Omental fat pad (tissue), 3 donors: ENCODE measurements at regions not wholly inside any gene's neighbourhood (a gene's known extent, or its start where the extent isn't known, plus 50 kb on each side); places are given as distances from the start of the nearest gene placed in this dataset.
"Not testable (repeated sequence)": the region's sequence is repeated elsewhere in the genome, so short reads cannot be mapped to it uniquely, and the experiment has no call there.

Experiments
- ATAC-seq: fragments of 150-250 bp; one replicate; pipeline ENCODE4 v1.9.1; 2016; ENCODE audit warnings: mild to moderate bottlenecking, moderate library complexity; ENCODE audit not compliant: low FRiP score
- DNase-seq: peaks from one replicate; pipeline ENCODE4 v3.0.0-alpha.2; 2019; ENCODE audit warnings: low spot score
- TF ChIP-seq, protein P1 (sequence below), 3 donors: fragments of 450-650 bp; IDR thresholded peaks; one replicate each; pipeline ENCODE4 v1.5.1; 2016 to 2017; ENCODE audit warnings: antibody characterized with exemption in 3 of 3, mild to moderate bottlenecking in 3 of 3, moderate library complexity in 2 of 3

DNA sequence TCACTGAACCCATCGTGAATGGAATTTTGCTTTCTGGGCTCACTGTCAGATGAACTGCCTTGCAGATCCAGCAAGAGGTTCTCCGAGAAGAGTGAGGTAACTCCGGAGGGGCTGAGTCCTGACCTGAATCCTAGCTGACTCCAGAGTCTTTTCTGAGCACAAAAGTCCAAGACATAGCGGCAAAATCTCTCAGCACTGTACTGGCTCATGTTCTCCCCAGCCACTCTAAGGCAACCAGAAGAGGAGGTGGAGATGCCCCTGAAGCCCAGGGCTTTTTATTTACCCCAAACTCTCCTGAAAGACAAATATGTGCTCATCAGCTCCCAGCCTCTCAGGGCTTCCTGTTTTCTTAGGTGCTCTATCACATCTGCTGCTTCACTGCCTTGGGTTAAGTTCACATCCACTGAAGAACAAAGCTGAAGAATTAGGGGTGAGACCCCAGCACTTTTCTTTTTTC, 221.8 kb downstream of the MREG start:
- ATAC-seq (no peak), DNase-seq (no peak)
- TF ChIP-seq, protein P1, sequence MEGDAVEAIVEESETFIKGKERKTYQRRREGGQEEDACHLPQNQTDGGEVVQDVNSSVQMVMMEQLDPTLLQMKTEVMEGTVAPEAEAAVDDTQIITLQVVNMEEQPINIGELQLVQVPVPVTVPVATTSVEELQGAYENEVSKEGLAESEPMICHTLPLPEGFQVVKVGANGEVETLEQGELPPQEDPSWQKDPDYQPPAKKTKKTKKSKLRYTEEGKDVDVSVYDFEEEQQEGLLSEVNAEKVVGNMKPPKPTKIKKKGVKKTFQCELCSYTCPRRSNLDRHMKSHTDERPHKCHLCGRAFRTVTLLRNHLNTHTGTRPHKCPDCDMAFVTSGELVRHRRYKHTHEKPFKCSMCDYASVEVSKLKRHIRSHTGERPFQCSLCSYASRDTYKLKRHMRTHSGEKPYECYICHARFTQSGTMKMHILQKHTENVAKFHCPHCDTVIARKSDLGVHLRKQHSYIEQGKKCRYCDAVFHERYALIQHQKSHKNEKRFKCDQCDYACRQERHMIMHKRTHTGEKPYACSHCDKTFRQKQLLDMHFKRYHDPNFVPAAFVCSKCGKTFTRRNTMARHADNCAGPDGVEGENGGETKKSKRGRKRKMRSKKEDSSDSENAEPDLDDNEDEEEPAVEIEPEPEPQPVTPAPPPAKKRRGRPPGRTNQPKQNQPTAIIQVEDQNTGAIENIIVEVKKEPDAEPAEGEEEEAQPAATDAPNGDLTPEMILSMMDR (IDR thresholded peaks at IDR 0.05): no peak

DNA sequence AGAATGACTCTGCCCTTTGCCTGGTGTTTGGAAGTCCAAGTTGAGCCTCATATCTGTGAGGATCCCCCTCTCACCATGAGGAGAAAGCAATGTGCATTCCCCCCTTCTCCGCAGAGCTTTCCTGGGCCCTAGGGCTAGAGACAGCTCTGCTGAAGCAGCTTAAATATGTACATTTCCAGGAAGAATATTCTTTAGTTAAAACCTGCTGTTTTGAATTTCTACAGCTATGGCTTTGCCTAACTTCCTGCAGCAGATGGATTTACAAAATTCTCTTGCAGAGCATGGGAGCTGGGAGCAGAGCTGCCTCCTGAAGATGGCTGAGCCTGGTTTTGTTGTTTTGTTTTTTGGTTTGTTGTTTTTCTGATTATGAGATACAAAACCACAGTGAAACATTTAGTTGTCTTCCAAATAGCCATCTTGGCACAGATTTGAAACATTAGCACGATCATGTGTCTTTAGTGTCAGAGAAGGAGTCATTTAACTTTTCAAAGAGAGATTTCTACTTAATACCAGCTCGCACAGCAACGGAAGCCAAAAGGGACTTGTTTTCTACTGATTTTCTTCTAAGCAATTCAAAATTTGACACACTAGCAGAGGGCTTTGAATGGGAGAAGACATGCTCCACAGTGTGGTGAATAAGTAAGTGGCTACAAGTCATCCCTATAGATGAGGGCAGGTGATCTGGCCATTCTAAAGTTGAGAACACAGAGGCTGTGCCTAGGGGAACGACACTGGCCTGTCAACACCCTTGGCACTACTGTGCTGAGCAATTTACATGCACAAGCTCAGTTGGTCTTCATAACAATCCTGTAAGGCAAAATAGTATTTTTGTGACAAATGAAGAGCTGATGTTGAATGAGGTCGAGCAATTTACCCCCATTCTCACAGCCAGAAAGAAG, 222.6 kb downstream of the MREG start:
- no peak for ATAC-seq
- DNase-seq: no peak
- TF ChIP-seq, protein P1 (IDR thresholded peaks at IDR 0.05): no peak

DNA sequence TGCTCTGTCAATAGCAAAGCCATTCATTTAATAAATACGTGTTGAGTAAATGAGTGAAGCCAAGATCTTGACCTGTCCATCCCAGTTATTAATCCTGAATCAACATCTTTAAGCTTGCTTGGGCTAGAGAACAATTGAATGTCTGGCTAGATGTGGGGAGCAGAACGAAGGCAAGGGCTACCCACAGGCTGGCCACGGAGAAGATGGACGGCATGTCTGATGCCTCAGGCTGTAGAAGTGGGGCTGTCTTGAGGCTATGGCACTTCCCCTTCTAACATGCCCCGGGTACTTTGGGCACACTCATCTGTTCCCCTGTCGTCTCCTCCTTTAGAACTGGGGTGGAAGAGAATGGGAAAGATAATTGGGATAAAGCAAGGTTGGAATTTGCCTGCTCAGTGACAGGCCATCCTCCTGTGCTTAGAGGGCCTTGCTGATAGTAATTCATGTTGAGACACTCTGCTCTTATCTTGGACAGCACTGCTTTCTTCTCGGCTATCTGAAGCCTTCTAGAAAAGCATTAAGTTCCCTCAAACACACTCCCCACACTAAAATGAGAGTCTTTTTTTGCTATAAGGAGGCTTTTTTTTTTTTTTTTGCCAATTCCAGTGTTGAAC, 225.7 kb downstream of the MREG start:
- TF ChIP-seq, protein P1 (IDR thresholded peaks at IDR 0.05): no peak
- DNase-seq (no peak), ATAC-seq (no peak)

DNA sequence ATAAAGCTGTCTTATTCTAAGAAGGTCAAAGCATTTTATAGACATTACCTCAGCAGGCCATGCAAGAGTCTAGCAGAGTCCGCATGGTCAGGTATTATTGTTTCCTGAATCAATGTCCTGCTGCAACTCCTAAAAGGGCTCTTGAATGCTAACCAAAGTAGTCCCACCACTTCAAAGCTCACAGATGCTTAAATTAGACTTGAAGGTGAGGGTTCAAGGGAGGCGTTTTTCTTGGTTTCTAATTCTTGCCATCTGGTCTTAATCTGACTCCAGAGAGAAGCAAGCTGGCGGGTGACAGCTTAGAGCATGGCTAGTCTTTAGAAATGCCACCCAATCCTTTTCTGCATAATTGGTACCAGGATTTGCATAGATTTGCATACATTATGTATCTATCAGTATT, 226.3 kb downstream of the MREG start:
- ATAC-seq (no peak), DNase-seq (no peak)
- TF ChIP-seq, protein P1 (IDR thresholded peaks at IDR 0.05): no peak

DNA sequence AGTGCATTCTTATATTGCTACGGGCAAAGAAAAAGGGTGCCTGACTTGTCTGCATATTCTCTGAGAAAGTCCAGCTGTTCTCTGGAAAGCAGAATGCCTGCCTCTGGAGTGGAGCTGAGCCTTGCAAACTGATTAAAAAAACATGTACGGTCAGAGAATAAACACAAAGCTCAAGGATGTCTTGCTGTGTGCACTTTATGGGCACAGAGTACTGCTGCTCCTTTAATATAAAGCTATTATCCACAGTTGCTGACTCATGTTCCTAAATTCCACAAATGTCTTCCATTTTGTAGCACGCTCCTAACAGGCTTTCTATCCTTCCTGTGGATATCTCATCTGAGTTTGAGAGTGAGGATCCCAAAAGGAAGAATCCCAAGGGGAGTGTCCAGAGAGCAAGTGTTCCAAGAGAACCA, 229.0 kb downstream of the MREG start:
- DNase-seq (no peak), ATAC-seq (no peak)
- TF ChIP-seq, protein P1 (IDR thresholded peaks at IDR 0.05): no peak

DNA sequence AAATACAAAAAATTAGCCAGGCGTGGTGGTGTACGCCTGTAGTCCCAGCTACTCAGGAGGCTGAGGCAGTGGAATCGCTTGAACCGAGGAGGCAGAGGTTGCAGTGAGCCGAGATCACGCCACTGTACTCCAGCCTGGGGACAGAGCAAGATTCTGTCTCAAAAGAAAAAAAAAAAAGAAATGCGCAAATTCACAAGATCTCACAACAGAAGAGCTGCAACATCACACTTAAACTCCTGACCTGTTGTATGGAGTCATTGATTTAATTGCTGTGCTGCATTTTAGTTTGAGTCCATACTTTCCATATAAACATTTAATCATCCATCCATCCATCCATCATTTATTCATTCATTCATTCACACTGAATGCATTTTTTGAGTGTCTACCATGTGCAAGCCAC, 229.7 kb downstream of the MREG start:
- not testable (repeated sequence) for ATAC-seq, DNase-seq

DNA sequence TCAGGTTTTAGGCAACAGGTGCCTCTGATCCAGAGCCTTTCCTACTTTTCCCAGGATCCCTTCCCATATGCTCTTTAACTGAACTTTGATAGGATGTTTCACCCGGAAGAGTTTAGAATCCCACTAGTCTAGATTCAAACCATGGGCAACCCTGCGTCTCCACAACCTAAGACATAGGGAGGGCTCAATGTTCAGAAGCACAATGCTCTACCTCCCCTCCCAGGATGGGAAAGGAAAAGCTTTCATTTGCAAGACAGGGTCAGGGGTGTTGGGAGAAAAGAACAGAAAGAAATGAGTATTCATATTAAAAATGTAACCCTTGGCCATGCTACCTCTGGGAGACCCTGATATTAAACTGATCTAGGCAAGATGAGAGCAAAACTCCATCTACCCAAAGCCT, 230.4 kb downstream of the MREG start:
- ATAC-seq (no peak), DNase-seq (no peak)
- TF ChIP-seq, protein P1 (IDR thresholded peaks at IDR 0.05): no peak
